C4-2B (cell line): ENCODE measurements at regions not wholly inside any gene's neighbourhood (a gene's known extent, or its start where the extent isn't known, plus 50 kb on each side); places are given as distances from the start of the nearest gene placed in this dataset.

ENCODE experiments used
- H3K27ac ChIP-seq: fragments of 450-650 bp; 2 replicates; pipeline ENCODE4 v1.5.1; 2017
- CTCF ChIP-seq: fragments of 450-650 bp; conservative IDR thresholded peaks from 2 replicates; pipeline ENCODE4 v1.5.1; 2017; ENCODE audit warnings: mild to moderate bottlenecking
- ZFX ChIP-seq: fragments of 450-650 bp; IDR thresholded peaks from 2 replicates; pipeline ENCODE4 v1.6.1; 2017

- TF ChIP-seq ZFX (no peak), CTCF (no peak)
- no peak overlapping the region for H3K27ac ChIP-seq
These were observed 332.1 kb upstream of the ETAA1 start for GRCh38 chr2:67065046-67065445.

GRCh38 chr2:67066782-67067181 lies 330.4 kb upstream of the ETAA1 start:
- no peak for TF ChIP-seq ZFX
- no peak for TF ChIP-seq CTCF

GRCh38 chr2:67067656-67068055 lies 329.5 kb upstream of the ETAA1 start:
- TF ChIP-seq ZFX = no peak
- no peak for TF ChIP-seq CTCF
- H3K27ac ChIP-seq = no peak overlapping the region

More at GRCh38 chr2:67066782-67067181, 330.4 kb upstream of the ETAA1 start:
- H3K27ac ChIP-seq = no peak overlapping the region

- TF ChIP-seq ZFX (no peak), CTCF (no peak)
- no peak overlapping the region for H3K27ac ChIP-seq
These were observed 326.3 kb upstream of the ETAA1 start for GRCh38 chr2:67070826-67071225.

GRCh38 chr2:67075056-67075455 lies 322.1 kb upstream of the ETAA1 start:
- no peak for TF ChIP-seq ZFX
- no peak for TF ChIP-seq CTCF
- H3K27ac ChIP-seq = no peak overlapping the region

- no peak overlapping the region for H3K27ac ChIP-seq
- no peak for TF ChIP-seq CTCF
- TF ChIP-seq ZFX = no peak
These were observed 321.4 kb upstream of the ETAA1 start for GRCh38 chr2:67075530-67076238.

- TF ChIP-seq ZFX = no peak
- no peak for TF ChIP-seq CTCF
- no peak overlapping the region for H3K27ac ChIP-seq
These were observed 320.9 kb upstream of the ETAA1 start for GRCh38 chr2:67076239-67076624.
